ENCODE measurements at regions not wholly inside any gene's neighbourhood (a gene's known extent, or its start where the extent isn't known, plus 50 kb on each side); places are given as distances from the start of the nearest gene placed in this dataset.

DNA sequence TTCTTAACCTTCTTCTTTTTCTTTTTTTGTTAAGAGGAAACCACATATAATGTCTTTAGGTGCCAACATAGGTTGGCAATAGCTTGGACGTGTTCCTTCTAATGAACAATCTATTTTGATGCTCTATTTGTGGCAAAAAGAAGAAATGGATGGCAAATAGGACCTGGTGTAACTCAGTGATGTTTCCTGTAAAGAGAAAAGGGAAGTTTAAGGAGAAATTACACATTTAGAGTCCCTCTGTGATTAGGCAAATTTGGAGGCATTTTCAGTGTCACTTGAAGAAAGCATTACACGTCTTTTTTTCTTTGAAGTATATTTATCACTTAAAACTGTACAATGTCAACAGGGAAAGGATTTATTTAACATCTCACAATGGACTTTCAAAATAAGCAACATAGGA, 327.1 kb downstream of the ZIC1 start:
- no peak for TF ChIP-seq POLR2A (IDR thresholded peaks at IDR 0.05)
- TF ChIP-seq, protein P1, sequence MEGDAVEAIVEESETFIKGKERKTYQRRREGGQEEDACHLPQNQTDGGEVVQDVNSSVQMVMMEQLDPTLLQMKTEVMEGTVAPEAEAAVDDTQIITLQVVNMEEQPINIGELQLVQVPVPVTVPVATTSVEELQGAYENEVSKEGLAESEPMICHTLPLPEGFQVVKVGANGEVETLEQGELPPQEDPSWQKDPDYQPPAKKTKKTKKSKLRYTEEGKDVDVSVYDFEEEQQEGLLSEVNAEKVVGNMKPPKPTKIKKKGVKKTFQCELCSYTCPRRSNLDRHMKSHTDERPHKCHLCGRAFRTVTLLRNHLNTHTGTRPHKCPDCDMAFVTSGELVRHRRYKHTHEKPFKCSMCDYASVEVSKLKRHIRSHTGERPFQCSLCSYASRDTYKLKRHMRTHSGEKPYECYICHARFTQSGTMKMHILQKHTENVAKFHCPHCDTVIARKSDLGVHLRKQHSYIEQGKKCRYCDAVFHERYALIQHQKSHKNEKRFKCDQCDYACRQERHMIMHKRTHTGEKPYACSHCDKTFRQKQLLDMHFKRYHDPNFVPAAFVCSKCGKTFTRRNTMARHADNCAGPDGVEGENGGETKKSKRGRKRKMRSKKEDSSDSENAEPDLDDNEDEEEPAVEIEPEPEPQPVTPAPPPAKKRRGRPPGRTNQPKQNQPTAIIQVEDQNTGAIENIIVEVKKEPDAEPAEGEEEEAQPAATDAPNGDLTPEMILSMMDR (IDR thresholded peaks at IDR 0.05 in 8 of 11, conservative IDR thresholded peaks at IDR 0.05 in 3 of 11), result no peak
